GM23338 (cell line): ENCODE measurements at regions not wholly inside any gene's neighbourhood (a gene's known extent, or its start where the extent isn't known, plus 50 kb on each side); places are given as distances from the start of the nearest gene placed in this dataset.

Experiments
- ATAC-seq: fragments of 200-7000 bp; cut with Tn5 transposase; 3 replicates; pipeline ENCODE4 v1.9.1; 2020
- DNase-seq: peaks from one replicate; pipeline ENCODE4 v3.0.0-alpha.2; 2015; ENCODE audit warnings: low spot score
- H2AFZ ChIP-seq: fragments of 200-600 bp; sonication (generic); 2 replicates; pipeline ENCODE4 v1.8.0; 2016; ENCODE audit warnings: antibody characterized with exemption, mild to moderate bottlenecking, moderate library complexity
- H3F3A ChIP-seq: fragments of 200-600 bp; sonication (generic); replicated peaks from 2 replicates; pipeline ENCODE4 v1.8.0; 2017; ENCODE audit warnings: antibody characterized with exemption, mixed run types, low read depth
- H3K27ac ChIP-seq: fragments of 200-600 bp; sonication (generic); 2 replicates; pipeline ENCODE4 v1.6.1; 2016; ENCODE audit warnings: low read depth
- H3K27me3 ChIP-seq: fragments of 200-600 bp; sonication (generic); 2 replicates; pipeline ENCODE4 v1.8.0; 2016; ENCODE audit warnings: mild to moderate bottlenecking, mixed run types, moderate library complexity; ENCODE audit not compliant: insufficient read depth
- H3K36me3 ChIP-seq: fragments of 200-600 bp; sonication (generic); 2 replicates; pipeline ENCODE4 v1.8.0; 2016; ENCODE audit warnings: mild to moderate bottlenecking; ENCODE audit not compliant: insufficient read depth
- H3K4me1 ChIP-seq: fragments of 200-600 bp; sonication (generic); 2 replicates; pipeline ENCODE4 v1.8.0; 2016; ENCODE audit warnings: mild to moderate bottlenecking, moderate library complexity; ENCODE audit not compliant: insufficient read depth
- H3K4me2 ChIP-seq: fragments of 200-600 bp; sonication (generic); 2 replicates; pipeline ENCODE4 v1.7.1; 2017; ENCODE audit warnings: mixed run types
- H3K4me3 ChIP-seq: fragments of 200-600 bp; sonication (generic); 2 replicates; pipeline ENCODE4 v1.6.1; 2016; ENCODE audit warnings: mixed run types
- H3K79me2 ChIP-seq: fragments of 200-600 bp; sonication (generic); replicated peaks from 2 replicates; pipeline ENCODE4 v1.8.0; 2017; ENCODE audit warnings: mild to moderate bottlenecking; ENCODE audit not compliant: insufficient read depth
- H3K9me2 ChIP-seq: fragments of 200-600 bp; sonication (generic); 2 replicates; pipeline ENCODE4 v1.8.0; 2017; ENCODE audit not compliant: insufficient read depth
- H4K20me1 ChIP-seq: fragments of 200-600 bp; sonication (generic); replicated peaks from 2 replicates; pipeline ENCODE4 v1.8.0; 2017; ENCODE audit warnings: mild to moderate bottlenecking; ENCODE audit not compliant: insufficient read depth
- H3K27ac Mint-ChIP-seq: 2 replicates; pipeline ENCODE4 v1.8.0; 2020; ENCODE audit warnings: inconsistent platforms, mild to moderate bottlenecking, moderate library complexity, mixed read lengths
- H3K27me3 Mint-ChIP-seq: 3 replicates; pipeline ENCODE4 v1.8.0; 2022; ENCODE audit warnings: low read depth, mild to moderate bottlenecking, moderate library complexity, mixed read lengths, inconsistent platforms; ENCODE audit not compliant: insufficient read depth, poor library complexity
- H3K36me3 Mint-ChIP-seq: 3 replicates; pipeline ENCODE4 v1.8.0; 2021; ENCODE audit warnings: low read depth, mild to moderate bottlenecking, inconsistent platforms, moderate library complexity, mixed read lengths
- H3K4me1 Mint-ChIP-seq: 3 replicates; pipeline ENCODE4 v1.8.0; 2020; ENCODE audit warnings: mild to moderate bottlenecking, inconsistent platforms, mixed read lengths
- H3K4me3 Mint-ChIP-seq: 3 replicates; pipeline ENCODE4 v1.8.0; 2021; ENCODE audit warnings: moderate library complexity, mild to moderate bottlenecking, inconsistent platforms, mixed read lengths
- H3K9me3 Mint-ChIP-seq: 3 replicates; pipeline ENCODE4 v1.8.0; 2020; ENCODE audit warnings: moderate library complexity, mild to moderate bottlenecking, inconsistent platforms, mixed read lengths
- CREB1 ChIP-seq: fragments of 250-450 bp; sonication (Bioruptor Pico); IDR thresholded peaks from 2 replicates; pipeline ENCODE4 v1.5.0; 2020; ENCODE audit warnings: low read depth, mild to moderate bottlenecking, moderate library complexity
- EZH2phosphoT487 ChIP-seq: fragments of 200-600 bp; sonication (generic); IDR thresholded peaks from one replicate; pipeline ENCODE4 v1.8.1; 2018; ENCODE audit warnings: antibody characterized with exemption; ENCODE audit not compliant: unreplicated experiment
- POLR2AphosphoS5 ChIP-seq: IDR thresholded peaks from 2 replicates; pipeline ENCODE4 v1.6.1; 2016; ENCODE audit warnings: antibody characterized with exemption, low read depth
- REST ChIP-seq: IDR thresholded peaks from one replicate; pipeline ENCODE4 v1.6.1; 2018; ENCODE audit warnings: antibody characterized with exemption; ENCODE audit not compliant: unreplicated experiment
- STAT1 ChIP-seq: IDR thresholded peaks from one replicate; pipeline ENCODE4 v1.6.1; 2016; ENCODE audit warnings: antibody characterized with exemption; ENCODE audit not compliant: unreplicated experiment
- ZNF114 ChIP-seq: fragments of 250-450 bp; sonication (Bioruptor Pico); IDR thresholded peaks from 2 replicates; pipeline ENCODE4 v1.5.0; 2020; ENCODE audit warnings: mild to moderate bottlenecking, moderate library complexity
- TF ChIP-seq, protein P1 (sequence below), 2 experiments: fragments of 200-600 bp in 1 of 2; sonication (generic) in 1 of 2; conservative IDR thresholded peaks; 2 replicates each; pipeline versions ENCODE4 v1.5.1 to v1.6.1; 2016 to 2017; ENCODE audit warnings: antibody characterized with exemption in 2 of 2, low read depth in 2 of 2, mild to moderate bottlenecking in 2 of 2, moderate library complexity in 1 of 2
- TF ChIP-seq, protein P2 (sequence below): IDR thresholded peaks from 2 replicates; pipeline ENCODE4 v1.6.1; 2016; ENCODE audit warnings: antibody characterized with exemption
- TF ChIP-seq, protein P3 (sequence below): fragments of 250-450 bp; sonication (Bioruptor Pico); IDR thresholded peaks from 2 replicates; pipeline ENCODE4 v1.5.0; 2020; ENCODE audit warnings: mild to moderate bottlenecking, moderate library complexity

DNA sequence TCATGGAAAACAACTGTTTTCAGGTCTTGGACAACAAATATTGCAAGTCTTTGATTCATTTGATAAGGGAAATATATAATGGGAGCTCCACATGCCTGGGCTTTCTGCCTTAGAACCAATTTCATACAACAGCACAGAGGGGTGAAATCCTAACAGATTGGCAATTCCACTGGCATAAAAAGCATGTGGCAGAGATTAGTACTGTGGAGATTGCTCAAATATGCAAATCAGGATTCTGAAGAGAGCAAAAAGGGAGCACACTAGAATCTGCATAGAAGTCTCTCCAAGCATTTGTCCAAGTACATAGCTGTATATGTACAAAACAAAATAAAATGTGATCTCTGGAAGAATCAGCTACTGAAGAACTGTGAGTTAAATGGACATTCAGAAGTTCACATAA, 312.9 kb upstream of the SLITRK5 start (continued):
- TF ChIP-seq, protein P1, sequence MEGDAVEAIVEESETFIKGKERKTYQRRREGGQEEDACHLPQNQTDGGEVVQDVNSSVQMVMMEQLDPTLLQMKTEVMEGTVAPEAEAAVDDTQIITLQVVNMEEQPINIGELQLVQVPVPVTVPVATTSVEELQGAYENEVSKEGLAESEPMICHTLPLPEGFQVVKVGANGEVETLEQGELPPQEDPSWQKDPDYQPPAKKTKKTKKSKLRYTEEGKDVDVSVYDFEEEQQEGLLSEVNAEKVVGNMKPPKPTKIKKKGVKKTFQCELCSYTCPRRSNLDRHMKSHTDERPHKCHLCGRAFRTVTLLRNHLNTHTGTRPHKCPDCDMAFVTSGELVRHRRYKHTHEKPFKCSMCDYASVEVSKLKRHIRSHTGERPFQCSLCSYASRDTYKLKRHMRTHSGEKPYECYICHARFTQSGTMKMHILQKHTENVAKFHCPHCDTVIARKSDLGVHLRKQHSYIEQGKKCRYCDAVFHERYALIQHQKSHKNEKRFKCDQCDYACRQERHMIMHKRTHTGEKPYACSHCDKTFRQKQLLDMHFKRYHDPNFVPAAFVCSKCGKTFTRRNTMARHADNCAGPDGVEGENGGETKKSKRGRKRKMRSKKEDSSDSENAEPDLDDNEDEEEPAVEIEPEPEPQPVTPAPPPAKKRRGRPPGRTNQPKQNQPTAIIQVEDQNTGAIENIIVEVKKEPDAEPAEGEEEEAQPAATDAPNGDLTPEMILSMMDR (conservative IDR thresholded peaks at IDR 0.05; ENCODE audit: low read depth in 2 of 2): no peak
- TF ChIP-seq POLR2AphosphoS5 (no peak), CREB1 (CRISPR knock-in tag) (no peak), STAT1 (no peak), ZNF114 (CRISPR knock-in tag) (no peak), REST (no peak)
- TF ChIP-seq, protein P2, sequence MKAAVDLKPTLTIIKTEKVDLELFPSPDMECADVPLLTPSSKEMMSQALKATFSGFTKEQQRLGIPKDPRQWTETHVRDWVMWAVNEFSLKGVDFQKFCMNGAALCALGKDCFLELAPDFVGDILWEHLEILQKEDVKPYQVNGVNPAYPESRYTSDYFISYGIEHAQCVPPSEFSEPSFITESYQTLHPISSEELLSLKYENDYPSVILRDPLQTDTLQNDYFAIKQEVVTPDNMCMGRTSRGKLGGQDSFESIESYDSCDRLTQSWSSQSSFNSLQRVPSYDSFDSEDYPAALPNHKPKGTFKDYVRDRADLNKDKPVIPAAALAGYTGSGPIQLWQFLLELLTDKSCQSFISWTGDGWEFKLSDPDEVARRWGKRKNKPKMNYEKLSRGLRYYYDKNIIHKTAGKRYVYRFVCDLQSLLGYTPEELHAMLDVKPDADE: no peak

GRCh38 chr13:87361216-87361615, 310.0 kb upstream of the SLITRK5 start:
- no peaks in the 10 kb centered on the region for H3K36me3 ChIP-seq
- H3K4me1 ChIP-seq: no peaks in the 10 kb centered on the region
- no peaks in the 10 kb centered on the region for H3K9me2 ChIP-seq
- no peak overlapping the region for H3K4me2 ChIP-seq
- Mint-ChIP-seq H3K9me3 (no peaks in the 10 kb centered on the region), H3K27me3 (no peaks in the 10 kb centered on the region), H3K36me3 (no peaks in the 10 kb centered on the region), H3K4me3 (no peak overlapping the region), H3K4me1 (no peaks in the 10 kb centered on the region), H3K27ac (no peak overlapping the region)
- DNase-seq (no peak), ATAC-seq (no peak)
- H3F3A ChIP-seq: no peaks in the 10 kb centered on the region
- H4K20me1 ChIP-seq: no peaks in the 10 kb centered on the region
- H3K27ac ChIP-seq: no peak overlapping the region
- no peak overlapping the region for H3K4me3 ChIP-seq
- H3K79me2 ChIP-seq: no peaks in the 10 kb centered on the region
- no peaks in the 10 kb centered on the region for H3K27me3 ChIP-seq
- no peak overlapping the region for H2AFZ ChIP-seq
- TF ChIP-seq, protein P2: no peak
- TF ChIP-seq EZH2phosphoT487: no peak
- TF ChIP-seq CREB1 (CRISPR knock-in tag): no peak
- TF ChIP-seq, protein P1 (conservative IDR thresholded peaks at IDR 0.05; ENCODE audit: low read depth in 2 of 2): no peak
- TF ChIP-seq, protein P3, sequence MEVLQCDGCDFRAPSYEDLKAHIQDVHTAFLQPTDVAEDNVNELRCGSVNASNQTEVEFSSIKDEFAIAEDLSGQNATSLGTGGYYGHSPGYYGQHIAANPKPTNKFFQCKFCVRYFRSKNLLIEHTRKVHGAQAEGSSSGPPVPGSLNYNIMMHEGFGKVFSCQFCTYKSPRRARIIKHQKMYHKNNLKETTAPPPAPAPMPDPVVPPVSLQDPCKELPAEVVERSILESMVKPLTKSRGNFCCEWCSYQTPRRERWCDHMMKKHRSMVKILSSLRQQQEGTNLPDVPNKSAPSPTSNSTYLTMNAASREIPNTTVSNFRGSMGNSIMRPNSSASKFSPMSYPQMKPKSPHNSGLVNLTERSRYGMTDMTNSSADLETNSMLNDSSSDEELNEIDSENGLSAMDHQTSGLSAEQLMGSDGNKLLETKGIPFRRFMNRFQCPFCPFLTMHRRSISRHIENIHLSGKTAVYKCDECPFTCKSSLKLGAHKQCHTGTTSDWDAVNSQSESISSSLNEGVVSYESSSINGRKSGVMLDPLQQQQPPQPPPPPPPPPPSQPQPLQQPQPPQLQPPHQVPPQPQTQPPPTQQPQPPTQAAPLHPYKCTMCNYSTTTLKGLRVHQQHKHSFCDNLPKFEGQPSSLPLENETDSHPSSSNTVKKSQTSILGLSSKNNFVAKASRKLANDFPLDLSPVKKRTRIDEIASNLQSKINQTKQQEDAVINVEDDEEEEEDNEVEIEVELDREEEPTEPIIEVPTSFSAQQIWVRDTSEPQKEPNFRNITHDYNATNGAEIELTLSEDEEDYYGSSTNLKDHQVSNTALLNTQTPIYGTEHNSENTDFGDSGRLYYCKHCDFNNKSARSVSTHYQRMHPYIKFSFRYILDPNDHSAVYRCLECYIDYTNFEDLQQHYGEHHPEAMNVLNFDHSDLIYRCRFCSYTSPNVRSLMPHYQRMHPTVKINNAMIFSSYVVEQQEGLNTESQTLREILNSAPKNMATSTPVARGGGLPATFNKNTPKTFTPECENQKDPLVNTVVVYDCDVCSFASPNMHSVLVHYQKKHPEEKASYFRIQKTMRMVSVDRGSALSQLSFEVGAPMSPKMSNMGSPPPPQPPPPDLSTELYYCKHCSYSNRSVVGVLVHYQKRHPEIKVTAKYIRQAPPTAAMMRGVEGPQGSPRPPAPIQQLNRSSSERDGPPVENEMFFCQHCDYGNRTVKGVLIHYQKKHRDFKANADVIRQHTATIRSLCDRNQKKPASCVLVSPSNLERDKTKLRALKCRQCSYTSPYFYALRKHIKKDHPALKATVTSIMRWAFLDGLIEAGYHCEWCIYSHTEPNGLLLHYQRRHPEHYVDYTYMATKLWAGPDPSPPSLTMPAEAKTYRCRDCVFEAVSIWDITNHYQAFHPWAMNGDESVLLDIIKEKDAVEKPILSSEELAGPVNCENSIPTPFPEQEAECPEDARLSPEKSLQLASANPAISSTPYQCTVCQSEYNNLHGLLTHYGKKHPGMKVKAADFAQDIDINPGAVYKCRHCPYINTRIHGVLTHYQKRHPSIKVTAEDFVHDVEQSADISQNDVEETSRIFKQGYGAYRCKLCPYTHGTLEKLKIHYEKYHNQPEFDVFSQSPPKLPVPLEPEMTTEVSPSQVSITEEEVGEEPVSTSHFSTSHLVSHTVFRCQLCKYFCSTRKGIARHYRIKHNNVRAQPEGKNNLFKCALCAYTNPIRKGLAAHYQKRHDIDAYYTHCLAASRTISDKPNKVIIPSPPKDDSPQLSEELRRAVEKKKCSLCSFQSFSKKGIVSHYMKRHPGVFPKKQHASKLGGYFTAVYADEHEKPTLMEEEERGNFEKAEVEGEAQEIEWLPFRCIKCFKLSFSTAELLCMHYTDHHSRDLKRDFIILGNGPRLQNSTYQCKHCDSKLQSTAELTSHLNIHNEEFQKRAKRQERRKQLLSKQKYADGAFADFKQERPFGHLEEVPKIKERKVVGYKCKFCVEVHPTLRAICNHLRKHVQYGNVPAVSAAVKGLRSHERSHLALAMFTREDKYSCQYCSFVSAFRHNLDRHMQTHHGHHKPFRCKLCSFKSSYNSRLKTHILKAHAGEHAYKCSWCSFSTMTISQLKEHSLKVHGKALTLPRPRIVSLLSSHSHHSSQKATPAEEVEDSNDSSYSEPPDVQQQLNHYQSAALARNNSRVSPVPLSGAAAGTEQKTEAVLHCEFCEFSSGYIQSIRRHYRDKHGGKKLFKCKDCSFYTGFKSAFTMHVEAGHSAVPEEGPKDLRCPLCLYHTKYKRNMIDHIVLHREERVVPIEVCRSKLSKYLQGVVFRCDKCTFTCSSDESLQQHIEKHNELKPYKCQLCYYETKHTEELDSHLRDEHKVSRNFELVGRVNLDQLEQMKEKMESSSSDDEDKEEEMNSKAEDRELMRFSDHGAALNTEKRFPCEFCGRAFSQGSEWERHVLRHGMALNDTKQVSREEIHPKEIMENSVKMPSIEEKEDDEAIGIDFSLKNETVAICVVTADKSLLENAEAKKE (CRISPR knock-in tag): no peak
